GM10248 (cell line): ENCODE measurements at regions not wholly inside any gene's neighbourhood (a gene's known extent, or its start where the extent isn't known, plus 50 kb on each side); places are given as distances from the start of the nearest gene placed in this dataset.

Experiments
- CTCF ChIA-PET: fragments of 300-600 bp; sonication (Branson Sonifier 250); formaldehyde crosslinking; extraction: SDS; loops from one replicate; lab custom pipeline; 2021; ENCODE audit warnings: antibody characterized with exemption; lab: Yijun Ruan, JAX
- POLR2A ChIA-PET: fragments of 350-650 bp; sonication (Branson Sonifier 250); formaldehyde crosslinking; extraction: SDS; loops from one replicate; lab custom pipeline; 2020; ENCODE audit warnings: antibody characterized with exemption; lab: Yijun Ruan, JAX
- DNase-seq: peaks from one replicate; pipeline ENCODE4 v3.0.0; 2012; ENCODE audit errors: extremely low spot score
- TF ChIP-seq, protein P1 (sequence below): IDR thresholded peaks from 2 replicates; pipeline ENCODE4 v1.5.1; 2012; ENCODE audit warnings: mild to moderate bottlenecking, low read depth; ENCODE audit errors: extremely low read depth, missing control alignments, control extremely low read depth

DNA sequence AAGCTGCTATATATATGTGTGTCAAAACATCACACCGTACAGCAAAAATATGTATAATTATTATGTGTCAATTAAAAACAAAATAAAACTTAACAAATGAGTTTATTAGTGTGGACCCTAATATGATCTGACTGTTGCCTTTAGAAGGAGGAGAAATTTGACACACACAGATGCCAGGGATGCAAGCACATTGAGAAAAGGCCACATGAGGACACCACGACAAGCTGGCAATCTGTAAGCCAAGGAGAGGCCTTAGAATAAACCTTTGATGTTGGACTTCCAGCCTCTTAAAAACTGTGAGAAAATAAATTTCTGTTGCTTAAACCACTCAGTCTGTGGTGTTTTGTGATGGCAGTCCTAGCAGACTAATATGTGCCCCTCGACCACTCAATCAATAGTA, 214.7 kb downstream of the KCNS3 start:
- TF ChIP-seq, protein P1, sequence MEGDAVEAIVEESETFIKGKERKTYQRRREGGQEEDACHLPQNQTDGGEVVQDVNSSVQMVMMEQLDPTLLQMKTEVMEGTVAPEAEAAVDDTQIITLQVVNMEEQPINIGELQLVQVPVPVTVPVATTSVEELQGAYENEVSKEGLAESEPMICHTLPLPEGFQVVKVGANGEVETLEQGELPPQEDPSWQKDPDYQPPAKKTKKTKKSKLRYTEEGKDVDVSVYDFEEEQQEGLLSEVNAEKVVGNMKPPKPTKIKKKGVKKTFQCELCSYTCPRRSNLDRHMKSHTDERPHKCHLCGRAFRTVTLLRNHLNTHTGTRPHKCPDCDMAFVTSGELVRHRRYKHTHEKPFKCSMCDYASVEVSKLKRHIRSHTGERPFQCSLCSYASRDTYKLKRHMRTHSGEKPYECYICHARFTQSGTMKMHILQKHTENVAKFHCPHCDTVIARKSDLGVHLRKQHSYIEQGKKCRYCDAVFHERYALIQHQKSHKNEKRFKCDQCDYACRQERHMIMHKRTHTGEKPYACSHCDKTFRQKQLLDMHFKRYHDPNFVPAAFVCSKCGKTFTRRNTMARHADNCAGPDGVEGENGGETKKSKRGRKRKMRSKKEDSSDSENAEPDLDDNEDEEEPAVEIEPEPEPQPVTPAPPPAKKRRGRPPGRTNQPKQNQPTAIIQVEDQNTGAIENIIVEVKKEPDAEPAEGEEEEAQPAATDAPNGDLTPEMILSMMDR = no peak
- no peak for DNase-seq
- CTCF ChIA-PET = interaction anchor here (0.9 to 1.4 kb wide), 2 partner anchors 9 to 40 kb away, joined by 3 to 4 read pairs; no protein-coding TSS in a partner anchor
- POLR2A ChIA-PET = no interaction called here

DNA sequence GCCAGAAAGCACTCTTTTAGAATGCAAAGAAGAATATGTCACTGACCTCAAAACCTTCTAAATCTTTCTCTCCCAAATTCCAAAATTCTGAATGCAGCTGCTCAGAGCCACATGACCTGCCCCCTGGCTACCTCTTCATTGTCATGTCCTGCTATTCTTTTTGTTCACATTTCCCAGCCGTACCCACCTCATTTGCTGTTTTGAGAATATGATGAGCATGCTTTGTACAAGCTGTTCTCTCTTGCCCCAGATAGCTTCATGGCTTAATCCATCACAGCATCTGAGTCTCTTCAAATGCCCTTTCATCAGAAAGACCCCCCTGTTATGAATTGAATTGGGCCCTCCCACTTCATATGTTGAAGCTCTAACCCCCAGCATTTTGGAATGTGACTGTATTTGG, 214.3 kb downstream of the KCNS3 start:
- ChIA-PET POLR2A (no interaction called here), CTCF (interaction anchor here (0.9 to 1.4 kb wide), 2 partner anchors 8 to 40 kb away, joined by 3 to 4 read pairs; no protein-coding TSS in a partner anchor)
- TF ChIP-seq, protein P1 = no peak
- DNase-seq = no peak

DNA sequence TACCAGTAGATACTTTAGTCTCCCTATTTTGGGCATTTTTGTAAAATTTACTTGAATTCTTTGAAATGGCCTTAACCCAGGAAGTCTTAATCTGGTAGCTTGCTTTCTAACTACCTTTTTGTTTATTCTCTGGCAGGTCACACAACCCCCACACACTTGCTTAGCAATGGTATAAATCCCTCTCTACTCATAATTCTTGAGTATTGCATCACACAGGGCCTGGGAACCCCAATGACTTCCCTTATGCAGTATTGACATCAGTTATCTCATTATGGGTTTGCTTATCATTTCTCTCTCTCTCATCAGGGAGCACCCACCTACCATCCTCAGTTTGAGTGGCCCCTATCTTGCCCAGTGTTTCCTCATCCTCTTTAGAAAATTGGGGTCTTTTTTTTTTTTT, 207.1 kb downstream of the KCNS3 start:
- POLR2A ChIA-PET = no interaction called here
- TF ChIP-seq, protein P1 = no peak
- CTCF ChIA-PET = no interaction called here
- DNase-seq = no peak

DNA sequence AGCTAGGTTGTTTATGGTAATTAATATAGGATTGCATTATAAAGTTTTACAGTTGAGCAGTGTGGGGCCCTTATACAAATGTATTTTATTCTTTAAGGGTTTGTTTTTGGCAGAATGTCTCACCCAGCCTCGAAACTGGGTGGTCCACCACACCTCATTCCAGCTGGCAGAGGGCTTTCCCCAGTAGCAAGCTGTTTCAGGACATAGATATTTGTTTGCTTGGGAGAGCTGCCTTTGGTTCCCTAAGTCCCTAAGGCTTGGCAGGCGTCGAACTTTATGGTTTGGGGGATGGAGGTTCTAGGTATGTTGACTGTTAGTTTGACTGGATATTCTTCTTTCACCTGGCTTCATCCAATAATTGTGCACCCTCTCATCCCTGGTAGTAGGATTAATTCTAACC, 205.9 kb downstream of the KCNS3 start:
- ChIA-PET POLR2A (no interaction called here), CTCF (interaction anchor here (1.1 to 1.5 kb wide), 2 partner anchors 9 to 66 kb away, joined by 4 read pairs; no protein-coding TSS in a partner anchor)
- TF ChIP-seq, protein P1 = no peak
- no peak for DNase-seq

DNA sequence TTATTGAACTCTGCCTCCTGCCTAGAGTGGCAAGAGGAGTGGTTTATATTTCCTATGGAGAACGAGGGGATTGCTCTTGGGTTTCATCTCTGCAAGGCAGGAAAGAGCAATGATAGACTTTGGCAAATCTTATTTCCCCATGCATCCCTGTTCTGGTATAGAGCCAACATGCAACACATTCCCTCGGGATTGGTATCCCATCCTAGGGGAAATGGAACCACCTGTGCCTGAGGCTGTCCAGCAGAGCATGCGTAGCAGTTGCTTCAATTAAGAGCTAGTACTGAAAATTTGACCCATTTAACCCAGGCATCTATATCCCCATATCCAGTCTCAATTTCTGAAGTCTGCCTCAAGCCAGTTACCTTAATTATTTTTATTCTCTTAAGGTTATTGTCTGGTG, 205.3 kb downstream of the KCNS3 start:
- TF ChIP-seq, protein P1 = no peak
- ChIA-PET CTCF (interaction anchor here (1.5 kb wide), 1 partner anchor 66 kb away, joined by 4 read pairs; no protein-coding TSS in a partner anchor), POLR2A (no interaction called here)
- DNase-seq = no peak

DNA sequence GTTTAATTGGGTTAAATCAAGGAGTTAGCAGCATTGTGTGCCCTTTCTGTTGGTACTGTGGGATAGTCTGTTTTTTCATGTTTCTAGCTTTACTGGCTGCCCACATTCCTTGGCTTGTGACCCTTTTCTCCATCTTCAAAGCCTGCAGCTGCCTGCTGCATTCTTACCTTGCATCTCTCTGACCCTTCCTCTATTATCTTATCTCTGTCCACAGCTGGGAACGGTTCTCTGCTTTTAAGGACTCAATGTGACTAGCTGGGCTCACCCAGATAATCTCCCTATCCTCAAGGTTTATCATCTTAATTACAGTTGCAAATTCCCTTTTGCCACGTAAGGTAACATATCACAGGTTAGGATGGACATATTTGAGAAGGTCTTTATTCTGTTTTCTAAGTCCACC, 199.7 kb downstream of the KCNS3 start:
- POLR2A ChIA-PET = no interaction called here
- TF ChIP-seq, protein P1 = no peak
- CTCF ChIA-PET = interaction anchor here (0.9 kb wide), 1 partner anchor 16 kb away, joined by 3 read pairs; no protein-coding TSS in a partner anchor
- DNase-seq = no peak

DNA sequence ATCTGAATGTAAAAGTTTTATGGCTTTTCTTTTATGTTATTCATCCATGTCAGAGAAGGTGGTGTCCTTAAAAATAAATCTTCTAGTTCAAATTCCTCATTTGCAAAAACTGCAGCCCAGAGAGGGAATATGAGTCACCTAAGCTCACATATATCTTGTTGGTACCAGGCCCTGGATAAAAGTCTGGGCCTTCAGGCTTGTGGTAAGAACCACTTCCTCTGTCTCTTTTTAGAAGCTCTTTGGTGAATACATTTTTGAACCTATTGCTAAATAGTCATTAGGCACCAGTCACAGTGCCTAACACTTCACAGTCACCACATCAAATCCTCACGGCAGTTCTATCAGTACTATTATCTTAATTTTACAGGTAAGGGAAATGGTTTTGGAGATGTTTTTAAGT, 199.2 kb downstream of the KCNS3 start:
- no peak for DNase-seq
- TF ChIP-seq, protein P1 = no peak
- ChIA-PET CTCF (interaction anchor here (0.9 kb wide), 1 partner anchor 15 kb away, joined by 3 read pairs; no protein-coding TSS in a partner anchor), POLR2A (no interaction called here)
